DOHH2 (cell line): ENCODE measurements at regions not wholly inside any gene's neighbourhood (a gene's known extent, or its start where the extent isn't known, plus 50 kb on each side); places are given as distances from the start of the nearest gene placed in this dataset.

Experiments
- H3F3A ChIP-seq: fragments of 200-600 bp; sonication (generic), shearing (Covaris generic); 2 replicates; pipeline ENCODE4 v1.6.0; 2016; ENCODE audit warnings: antibody characterized with exemption, mild to moderate bottlenecking; ENCODE audit not compliant: control insufficient read depth, insufficient read depth
- H3K27ac ChIP-seq: fragments of 200-600 bp; sonication (generic); 2 replicates; pipeline ENCODE4 v1.5.1; 2014; ENCODE audit warnings: low read depth, mild to moderate bottlenecking, low read length, moderate library complexity
- H3K27me3 ChIP-seq: fragments of 200-600 bp; sonication (generic); 2 replicates; pipeline ENCODE4 v1.6.1; 2014; ENCODE audit warnings: mild to moderate bottlenecking, low read length, mixed read lengths; ENCODE audit not compliant: control insufficient read depth
- H3K36me3 ChIP-seq: fragments of 200-600 bp; sonication (generic); 2 replicates; pipeline ENCODE4 v1.6.1; 2014; ENCODE audit warnings: mild to moderate bottlenecking, low read length, moderate library complexity, mixed read lengths; ENCODE audit not compliant: control insufficient read depth
- H3K4me1 ChIP-seq: fragments of 200-600 bp; sonication (generic); 2 replicates; pipeline ENCODE4 v1.6.1; 2014; ENCODE audit warnings: mild to moderate bottlenecking, low read length, mixed read lengths; ENCODE audit not compliant: control insufficient read depth
- H3K4me2 ChIP-seq: fragments of 200-600 bp; sonication (generic); 2 replicates; pipeline ENCODE4 v1.6.0; 2014; ENCODE audit warnings: mild to moderate bottlenecking, low read length, moderate library complexity
- H3K4me3 ChIP-seq: fragments of 200-600 bp; sonication (generic); 2 replicates; pipeline ENCODE4 v1.5.1; 2014; ENCODE audit warnings: mild to moderate bottlenecking, low read length, mixed read lengths
- H3K79me2 ChIP-seq: fragments of 200-600 bp; sonication (generic); 2 replicates; pipeline ENCODE4 v1.6.1; 2014; ENCODE audit warnings: mild to moderate bottlenecking, low read length, mixed read lengths; ENCODE audit not compliant: control insufficient read depth
- H3K9me2 ChIP-seq: fragments of 200-600 bp; sonication (generic); replicated peaks from 2 replicates; pipeline ENCODE4 v1.6.1; 2014; ENCODE audit warnings: mild to moderate bottlenecking, low read length, mixed read lengths; ENCODE audit not compliant: control insufficient read depth
- H3K9me3 ChIP-seq: fragments of 200-600 bp; sonication (generic); 2 replicates; pipeline ENCODE4 v1.6.1; 2014; ENCODE audit warnings: antibody characterized with exemption, low read length, mixed read lengths; ENCODE audit not compliant: control insufficient read depth, insufficient read depth
- H4K20me1 ChIP-seq: fragments of 200-600 bp; sonication (generic); 2 replicates; pipeline ENCODE4 v1.6.0; 2014; ENCODE audit warnings: low read depth, mild to moderate bottlenecking, antibody characterized with exemption, low read length, moderate library complexity; ENCODE audit not compliant: control insufficient read depth, insufficient read depth
- EZH2phosphoT487 ChIP-seq: fragments of 200-600 bp; sonication (generic); IDR thresholded peaks from 2 replicates; pipeline ENCODE4 v1.6.1; 2017; ENCODE audit warnings: borderline replicate concordance, mild to moderate bottlenecking, antibody characterized with exemption, low read length, moderate library complexity, mixed read lengths
- TF ChIP-seq, protein P1 (sequence below): fragments of 200-600 bp; sonication (generic); IDR thresholded peaks from one replicate; pipeline ENCODE4 v1.5.1; 2014; ENCODE audit warnings: antibody characterized with exemption, mild to moderate bottlenecking, low read depth, low read length; ENCODE audit not compliant: poor library complexity, severe bottlenecking

DNA sequence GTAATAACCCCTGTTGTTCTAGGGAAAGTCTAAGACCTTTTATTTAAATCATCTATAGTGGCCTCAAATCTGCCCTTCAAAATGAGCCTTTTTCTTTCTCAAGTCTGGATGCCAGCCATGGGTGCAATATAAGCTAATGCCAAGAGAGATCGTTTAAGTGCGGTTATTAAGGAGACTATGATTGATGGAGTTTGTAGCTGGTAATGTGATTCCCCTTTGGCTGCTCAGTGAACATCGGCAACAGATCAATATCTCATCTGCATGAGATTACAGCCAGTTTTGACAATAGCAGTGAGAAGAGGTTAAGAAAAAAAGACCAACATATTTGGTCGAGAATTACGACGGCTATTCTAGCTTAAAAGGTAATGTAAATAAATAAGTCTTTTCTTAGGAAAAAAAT, 1049.4 kb upstream of the NUDT12 start:
- H3K9me2 ChIP-seq = no peaks in the 10 kb centered on the region
- no peak overlapping the region for H3K4me3 ChIP-seq
- no peaks in the 10 kb centered on the region for H3K4me1 ChIP-seq
- no peaks in the 10 kb centered on the region for H3F3A ChIP-seq
- TF ChIP-seq EZH2phosphoT487 = no peak
- TF ChIP-seq, protein P1, sequence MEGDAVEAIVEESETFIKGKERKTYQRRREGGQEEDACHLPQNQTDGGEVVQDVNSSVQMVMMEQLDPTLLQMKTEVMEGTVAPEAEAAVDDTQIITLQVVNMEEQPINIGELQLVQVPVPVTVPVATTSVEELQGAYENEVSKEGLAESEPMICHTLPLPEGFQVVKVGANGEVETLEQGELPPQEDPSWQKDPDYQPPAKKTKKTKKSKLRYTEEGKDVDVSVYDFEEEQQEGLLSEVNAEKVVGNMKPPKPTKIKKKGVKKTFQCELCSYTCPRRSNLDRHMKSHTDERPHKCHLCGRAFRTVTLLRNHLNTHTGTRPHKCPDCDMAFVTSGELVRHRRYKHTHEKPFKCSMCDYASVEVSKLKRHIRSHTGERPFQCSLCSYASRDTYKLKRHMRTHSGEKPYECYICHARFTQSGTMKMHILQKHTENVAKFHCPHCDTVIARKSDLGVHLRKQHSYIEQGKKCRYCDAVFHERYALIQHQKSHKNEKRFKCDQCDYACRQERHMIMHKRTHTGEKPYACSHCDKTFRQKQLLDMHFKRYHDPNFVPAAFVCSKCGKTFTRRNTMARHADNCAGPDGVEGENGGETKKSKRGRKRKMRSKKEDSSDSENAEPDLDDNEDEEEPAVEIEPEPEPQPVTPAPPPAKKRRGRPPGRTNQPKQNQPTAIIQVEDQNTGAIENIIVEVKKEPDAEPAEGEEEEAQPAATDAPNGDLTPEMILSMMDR = no peak
- H3K9me3 ChIP-seq = no peaks in the 10 kb centered on the region
- no peaks in the 10 kb centered on the region for H4K20me1 ChIP-seq
- no peak overlapping the region for H3K27ac ChIP-seq
- no peak overlapping the region for H3K4me2 ChIP-seq
- no peaks in the 10 kb centered on the region for H3K36me3 ChIP-seq
- H3K79me2 ChIP-seq = no peaks in the 10 kb centered on the region
- H3K27me3 ChIP-seq = no peaks in the 10 kb centered on the region

DNA sequence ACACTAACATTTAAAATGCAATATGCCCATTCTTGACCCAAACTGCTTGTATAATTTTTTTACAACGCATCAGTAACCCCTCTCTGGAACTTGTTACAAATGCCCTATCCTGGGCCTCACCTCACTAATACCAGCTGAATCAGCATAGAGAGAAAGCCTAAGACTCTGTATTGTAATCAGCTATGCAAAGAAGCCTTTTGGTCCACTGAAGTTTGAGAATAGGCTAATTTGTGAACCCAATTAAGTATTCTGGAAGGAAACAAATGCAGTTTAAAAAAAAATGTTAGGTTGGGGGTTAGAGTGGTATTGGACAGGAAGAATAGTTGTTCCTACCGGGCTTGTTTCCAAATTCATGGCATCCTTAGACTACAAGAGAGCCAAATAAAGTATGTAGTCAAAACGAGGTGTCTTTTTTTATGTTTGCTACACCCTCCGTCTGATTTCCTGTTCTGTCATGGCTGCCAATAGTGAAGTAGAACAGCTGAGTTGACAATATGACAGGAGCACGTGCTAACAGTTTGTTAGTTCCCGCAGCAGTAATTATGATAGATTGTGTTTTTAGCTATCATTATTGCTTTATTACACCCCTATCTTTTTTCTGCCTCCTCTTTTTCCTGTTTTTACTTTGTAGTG, 1048.7 kb upstream of the NUDT12 start:
- no peak overlapping the region for H3K4me2 ChIP-seq
- no peaks in the 10 kb centered on the region for H3K4me1 ChIP-seq
- H3K79me2 ChIP-seq = no peaks in the 10 kb centered on the region
- no peaks in the 10 kb centered on the region for H4K20me1 ChIP-seq
- H3K36me3 ChIP-seq = no peaks in the 10 kb centered on the region
- no peak overlapping the region for H3K4me3 ChIP-seq
- no peak overlapping the region for H3K27ac ChIP-seq
- H3K9me2 ChIP-seq = no peaks in the 10 kb centered on the region
- no peaks in the 10 kb centered on the region for H3K9me3 ChIP-seq
- no peak for TF ChIP-seq EZH2phosphoT487
- TF ChIP-seq, protein P1 = no peak
- H3K27me3 ChIP-seq = no peaks in the 10 kb centered on the region
- no peaks in the 10 kb centered on the region for H3F3A ChIP-seq

DNA sequence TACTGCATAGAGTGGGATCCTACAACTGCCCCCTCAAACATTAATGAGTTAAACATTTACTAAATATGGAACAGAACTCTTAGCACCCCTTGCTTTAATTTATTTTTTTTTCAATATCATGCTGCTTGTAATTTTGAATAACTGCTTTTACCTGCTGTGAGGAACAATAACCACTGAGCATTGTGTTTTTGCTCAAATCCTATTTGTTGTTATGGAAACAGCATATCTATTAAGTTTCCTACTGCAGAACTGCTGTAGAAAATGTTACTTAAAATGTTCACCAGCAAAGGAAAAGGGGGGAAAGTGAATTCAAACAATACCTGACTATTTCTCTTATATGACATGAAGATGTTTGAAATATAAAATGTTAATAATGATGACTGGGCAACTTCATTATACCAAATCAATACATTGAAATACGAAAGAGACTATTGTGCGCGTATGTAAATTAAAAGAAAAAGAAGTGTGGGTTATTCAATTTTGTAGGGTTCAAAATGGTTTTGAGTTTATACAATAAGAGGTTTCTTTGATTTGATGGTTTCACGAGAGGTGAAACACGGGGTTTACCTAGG, 1043.8 kb upstream of the NUDT12 start:
- TF ChIP-seq EZH2phosphoT487 = no peak
- TF ChIP-seq, protein P1 = no peak

More for the DNA sequence above, 1043.8 kb upstream of the NUDT12 start:
- Histone ChIP-seq H3K9me3 (no peaks in the 10 kb centered on the region), H3K27me3 (no peaks in the 10 kb centered on the region), H3K79me2 (no peaks in the 10 kb centered on the region), H3K36me3 (no peaks in the 10 kb centered on the region), H3K4me1 (no peaks in the 10 kb centered on the region), H3K27ac (no peak overlapping the region), H3K4me3 (no peak overlapping the region), H3K4me2 (no peak overlapping the region), H3F3A (no peaks in the 10 kb centered on the region), H3K9me2 (no peaks in the 10 kb centered on the region), H4K20me1 (no peaks in the 10 kb centered on the region)
